A549 (cell line): ENCODE measurements at regions not wholly inside any gene's neighbourhood (a gene's known extent, or its start where the extent isn't known, plus 50 kb on each side); places are given as distances from the start of the nearest gene placed in this dataset.

Experiments used
- ATAC-seq, 2 experiments: fragments of 200-7000 bp in 1 of 2; fragments of >200 bp in 1 of 2; cut with Nextera tagmentation in 1 of 2; cut with Tn5 transposase in 1 of 2; 3 replicates each; pipeline versions ENCODE4 v1.8.0 to v1.9.1; 2018 to 2020; ENCODE audit warnings: mild to moderate bottlenecking in 1 of 2, moderate library complexity in 1 of 2
- CTCF ChIA-PET: fragments of 300-600 bp; sonication (Branson Sonifier 250); formaldehyde crosslinking; extraction: SDS; loops from one replicate; lab custom pipeline; 2021; ENCODE audit warnings: antibody characterized with exemption, inconsistent platforms; lab: Yijun Ruan, JAX
- POLR2A ChIA-PET: fragments of 350-600 bp; formaldehyde crosslinking; extraction: SDS; loops from one replicate; lab custom pipeline; 2021; ENCODE audit warnings: antibody characterized with exemption, inconsistent platforms; lab: Yijun Ruan, JAX
- DNase-seq, 2 experiments: peaks; one replicate each; pipeline versions ENCODE4 v3.0.0 to v3.0.0-alpha.2; 2011 to 2016; ENCODE audit warnings: low read depth in 1 of 2, low spot score in 1 of 2
- FAIRE-seq: peaks from 2 replicates; lab custom pipeline; 2011; peaks lifted over from hg19 to GRCh38; lab: Jason Lieb, UNC
- H3K27ac ChIP-seq, 2 experiments: fragments of >200 bp; sonication (Bioruptor Twin); formaldehyde crosslinking; 3 replicates each; pipeline ENCODE4 v1.5.1; 2016 to 2017
- H3K4me1 ChIP-seq: fragments of >200 bp; sonication (Bioruptor Twin); formaldehyde crosslinking; 3 replicates; pipeline ENCODE4 v1.6.1; 2016
- H3K4me2 ChIP-seq: fragments of >200 bp; sonication (Bioruptor Twin); formaldehyde crosslinking; 3 replicates; pipeline ENCODE4 v1.6.1; 2016
- H3K4me3 ChIP-seq: fragments of >200 bp; sonication (Bioruptor Twin); formaldehyde crosslinking; 3 replicates; pipeline ENCODE4 v1.5.1; 2016
- H3K9me3 ChIP-seq: fragments of >200 bp; sonication (Bioruptor Twin); formaldehyde crosslinking; 3 replicates; pipeline ENCODE4 v1.6.1; 2016
- BCL3 ChIP-seq: fragments of >200 bp; sonication (Bioruptor Twin); formaldehyde crosslinking; IDR thresholded peaks from 3 replicates; pipeline ENCODE4 v1.6.1; 2016
- BHLHE40 ChIP-seq: IDR thresholded peaks from 2 replicates; pipeline ENCODE4 v1.6.1; 2012; ENCODE audit warnings: low read depth, low read length, inconsistent platforms
- CBX2 ChIP-seq: fragments of 200-600 bp; sonication (generic); IDR thresholded peaks from 2 replicates; pipeline ENCODE4 v1.6.1; 2016; ENCODE audit warnings: low read depth, mild to moderate bottlenecking, borderline replicate concordance
- CEBPB ChIP-seq, 2 experiments: fragments of >200 bp in 1 of 2; sonication (Bioruptor Twin) in 1 of 2; formaldehyde crosslinking in 1 of 2; IDR thresholded peaks; 2 replicates each; pipeline ENCODE4 v1.6.1; 2012 to 2016
- CHD2 ChIP-seq: fragments of 150-350 bp; IDR thresholded peaks from 2 replicates; pipeline ENCODE4 v1.6.1; 2014; ENCODE audit warnings: low read length; ENCODE audit not compliant: partially characterized antibody
- E2F6 ChIP-seq: IDR thresholded peaks from 2 replicates; pipeline ENCODE4 v1.6.1; 2012; ENCODE audit warnings: low read depth, borderline replicate concordance
- EHF ChIP-seq: fragments of 250-450 bp; sonication (Bioruptor Pico); IDR thresholded peaks from 2 replicates; pipeline ENCODE4 v1.5.0; 2020; ENCODE audit warnings: mild to moderate bottlenecking
- EHMT2 ChIP-seq: fragments of 200-600 bp; sonication (generic); IDR thresholded peaks from 2 replicates; pipeline ENCODE4 v1.6.1; 2016; ENCODE audit warnings: antibody characterized with exemption, low read depth, mild to moderate bottlenecking, moderate library complexity
- ESRRA ChIP-seq: fragments of 150-350 bp; IDR thresholded peaks from 2 replicates; pipeline ENCODE4 v1.6.1; 2014; ENCODE audit warnings: mild to moderate bottlenecking, low read length, borderline replicate concordance
- FOSB ChIP-seq: fragments of 250-450 bp; sonication (Bioruptor Pico); IDR thresholded peaks from 2 replicates; pipeline ENCODE4 v1.5.0; 2020; ENCODE audit warnings: mild to moderate bottlenecking, moderate library complexity
- FOXS1 ChIP-seq: fragments of 250-450 bp; sonication (Bioruptor Pico); IDR thresholded peaks from 2 replicates; pipeline ENCODE4 v1.5.0; 2020; ENCODE audit warnings: mild to moderate bottlenecking, moderate library complexity
- GATA3 ChIP-seq: IDR thresholded peaks from 2 replicates; pipeline ENCODE4 v1.6.1; 2012; ENCODE audit warnings: borderline replicate concordance
- HMGXB4 ChIP-seq: fragments of 250-450 bp; sonication (Bioruptor Pico); IDR thresholded peaks from 2 replicates; pipeline ENCODE4 v1.5.0; 2021; ENCODE audit warnings: mild to moderate bottlenecking, moderate library complexity, borderline replicate concordance
- HOXA7 ChIP-seq: fragments of 250-450 bp; sonication (Bioruptor Pico); IDR thresholded peaks from 2 replicates; pipeline ENCODE4 v1.5.0; 2020; ENCODE audit warnings: mild to moderate bottlenecking, moderate library complexity
- JUN ChIP-seq, 2 experiments: fragments of >200 bp; sonication (Bioruptor Twin); formaldehyde crosslinking; IDR thresholded peaks; 2 replicates in 1 of 2; 3 replicates in 1 of 2; pipeline ENCODE4 v1.6.1; 2016 to 2017
- MAFK ChIP-seq: fragments of 450-650 bp; IDR thresholded peaks from 2 replicates; pipeline ENCODE4 v1.6.1; 2014; ENCODE audit not compliant: partially characterized antibody
- NFE2L2 ChIP-seq: fragments of 150-350 bp; conservative IDR thresholded peaks from 2 replicates; pipeline ENCODE4 v1.6.1; 2014; ENCODE audit warnings: low read length
- NR3C1 ChIP-seq: fragments of >200 bp; sonication (Bioruptor Twin); formaldehyde crosslinking; IDR thresholded peaks from 3 replicates; pipeline ENCODE4 v1.6.1; 2017
- SMC3 ChIP-seq: fragments of >200 bp; sonication (Bioruptor Twin); formaldehyde crosslinking; IDR thresholded peaks from 3 replicates; pipeline ENCODE4 v1.6.1; 2018; ENCODE audit warnings: inconsistent platforms
- ZFP36 ChIP-seq: fragments of 450-650 bp; IDR thresholded peaks from 2 replicates; pipeline ENCODE4 v1.6.1; 2014; ENCODE audit warnings: borderline replicate concordance; ENCODE audit not compliant: partially characterized antibody
- WGBS: methylation state at CpG from one replicate; pipeline ENCODE4 v1.1.6; 2017; ENCODE audit errors: missing lambda C conversion rate; 5-methylcytosine and 5-hydroxymethylcytosine counted together

- Histone ChIP-seq H3K9me3 (no peaks in the 10 kb centered on the region), H3K4me2 (no peak overlapping the region), H3K4me3 (no peak overlapping the region), H3K27ac (no peak overlapping the region), H3K4me1 (peaks cover 27% of the 10 kb centered on the region)
- ChIA-PET POLR2A (no interaction called here), CTCF (no interaction called here)
- FAIRE-seq (no peak), DNase-seq (no peak), ATAC-seq (no peak)
- 78% methylated on average over 3 of the region's 3 CpGs for WGBS
- TF ChIP-seq ESRRA (no peak), E2F6 (no peak), JUN (IDR thresholded peaks at IDR 0.05) (no peak), ZFP36 (no peak), MAFK (no peak), BHLHE40 (no peak), SMC3 (no peak), CHD2 (no peak), HOXA7 (CRISPR knock-in tag) (no peak)
These were observed 85.5 kb upstream of the PALMD start for GRCh38 chr1:99560207-99561040.

- ATAC-seq = no peak
- FAIRE-seq = no peak
- H3K27ac ChIP-seq = no peak overlapping the region
- H3K9me3 ChIP-seq = no peaks in the 10 kb centered on the region
- POLR2A ChIA-PET = no interaction called here
- no peak overlapping the region for H3K4me3 ChIP-seq
- WGBS = 88% methylated on average over 6 of the region's 6 CpGs
- DNase-seq = no peak
- H3K4me2 ChIP-seq = no peak overlapping the region
- CTCF ChIA-PET = no interaction called here
- TF ChIP-seq CEBPB (IDR thresholded peaks at IDR 0.05) = no peak
- TF ChIP-seq BCL3 = no peak
- no peak for TF ChIP-seq NR3C1
- no peak for TF ChIP-seq EHF (CRISPR knock-in tag)
- TF ChIP-seq FOXS1 = no peak
- TF ChIP-seq E2F6 = no peak
- no peak for TF ChIP-seq HMGXB4 (CRISPR knock-in tag)
- no peak for TF ChIP-seq FOSB (CRISPR knock-in tag)
- peaks cover 41% of the 10 kb centered on the region for H3K4me1 ChIP-seq
These were observed 84.0 kb upstream of the PALMD start for GRCh38 chr1:99561952-99562351.

GRCh38 chr1:99565606-99566289 lies 80.2 kb upstream of the PALMD start:
- H3K4me3 ChIP-seq = no peak overlapping the region
- DNase-seq (no peak), ATAC-seq (no peak), FAIRE-seq (no peak)
- ChIA-PET CTCF (no interaction called here), POLR2A (no interaction called here)
- peaks cover 17% of the 10 kb centered on the region; the same call in 2 of the 3 replicates for H3K4me1 ChIP-seq
- H3K9me3 ChIP-seq = no peaks in the 10 kb centered on the region
- peak overlapping the region in 1 of 2 experiments; percentile 34; a peak in 1 of 6 replicates for H3K27ac ChIP-seq
- TF ChIP-seq HMGXB4 (CRISPR knock-in tag) (no peak), CBX2 (no peak), NFE2L2 (no peak), E2F6 (no peak), GATA3 (peak; percentile 18; the same call in 1 of the 2 replicates), EHMT2 (no peak)
- WGBS = 36% methylated on average over 1 of the region's 1 CpG
- H3K4me2 ChIP-seq = peak overlapping the region; percentile 55
